ENCODE measurements at regions not wholly inside any gene's neighbourhood (a gene's known extent, or its start where the extent isn't known, plus 50 kb on each side); places are given as distances from the start of the nearest gene placed in this dataset.

- DNase-seq (ENCODE audit: low spot score), result no peak
- H3K36me3 ChIP-seq (ENCODE audit: control insufficient read depth in 4 of 4, insufficient read depth in 3 of 4, low read depth in 1 of 4, low read length in 3 of 4), result no peaks in the 10 kb centered on the region
- H3K9ac ChIP-seq (ENCODE audit: low read depth in 1 of 2, low read length in 2 of 2), result no peak overlapping the region
- no peaks in the 10 kb centered on the region for H3K4me1 ChIP-seq (ENCODE audit: control insufficient read depth in 4 of 4, insufficient read depth in 4 of 4, low read length in 3 of 4)
- 70% methylated on average over 4 of the region's 4 CpGs for WGBS
- TF ChIP-seq, protein P1, sequence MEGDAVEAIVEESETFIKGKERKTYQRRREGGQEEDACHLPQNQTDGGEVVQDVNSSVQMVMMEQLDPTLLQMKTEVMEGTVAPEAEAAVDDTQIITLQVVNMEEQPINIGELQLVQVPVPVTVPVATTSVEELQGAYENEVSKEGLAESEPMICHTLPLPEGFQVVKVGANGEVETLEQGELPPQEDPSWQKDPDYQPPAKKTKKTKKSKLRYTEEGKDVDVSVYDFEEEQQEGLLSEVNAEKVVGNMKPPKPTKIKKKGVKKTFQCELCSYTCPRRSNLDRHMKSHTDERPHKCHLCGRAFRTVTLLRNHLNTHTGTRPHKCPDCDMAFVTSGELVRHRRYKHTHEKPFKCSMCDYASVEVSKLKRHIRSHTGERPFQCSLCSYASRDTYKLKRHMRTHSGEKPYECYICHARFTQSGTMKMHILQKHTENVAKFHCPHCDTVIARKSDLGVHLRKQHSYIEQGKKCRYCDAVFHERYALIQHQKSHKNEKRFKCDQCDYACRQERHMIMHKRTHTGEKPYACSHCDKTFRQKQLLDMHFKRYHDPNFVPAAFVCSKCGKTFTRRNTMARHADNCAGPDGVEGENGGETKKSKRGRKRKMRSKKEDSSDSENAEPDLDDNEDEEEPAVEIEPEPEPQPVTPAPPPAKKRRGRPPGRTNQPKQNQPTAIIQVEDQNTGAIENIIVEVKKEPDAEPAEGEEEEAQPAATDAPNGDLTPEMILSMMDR (IDR thresholded peaks at IDR 0.05; ENCODE audit: low read depth, low read length, missing input control), result no peak
- TF ChIP-seq NR2F2 (IDR thresholded peaks at IDR 0.05) (no peak), JUND (IDR thresholded peaks at IDR 0.05) (no peak), RAD21 (IDR thresholded peaks at IDR 0.05) (no peak), FOXA1 (IDR thresholded peaks at IDR 0.05) (no peak)
- H3K27ac ChIP-seq (ENCODE audit: low read depth in 1 of 2, low read length in 2 of 2), result no peak overlapping the region
- no peak overlapping the region for H3K4me3 ChIP-seq (ENCODE audit: low read depth in 1 of 3, low read length in 3 of 3)
- no peaks in the 10 kb centered on the region for H3K9me3 ChIP-seq (ENCODE audit: control insufficient read depth in 4 of 4, low read length in 3 of 4)
- H3K27me3 ChIP-seq (ENCODE audit: control insufficient read depth in 4 of 4, insufficient read depth in 4 of 4, low read length in 3 of 4), result peaks cover 0 to 2% (median 0%) of the 10 kb centered on the region in 4 donors
These were observed 1585.7 kb downstream of the BRINP3 start for GRCh38 chr1:188891958-188892357.

DNA sequence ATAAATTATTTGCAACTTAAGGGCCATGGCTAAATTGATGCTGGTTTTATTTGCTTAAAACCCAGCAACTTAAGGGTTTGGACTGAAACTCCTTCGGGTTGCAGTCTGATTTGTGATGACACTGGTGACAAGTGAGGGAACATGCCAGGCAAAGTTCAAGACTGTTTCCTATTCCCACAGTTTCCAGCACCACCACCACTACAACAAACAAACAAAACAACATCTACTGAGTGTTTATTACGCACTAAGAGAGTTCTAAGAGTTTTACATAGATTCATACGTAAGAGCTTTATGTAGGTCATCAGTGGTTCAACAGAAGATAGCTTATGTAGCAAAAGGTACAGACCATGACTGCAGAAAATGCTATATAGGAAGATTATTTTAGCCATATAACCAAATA, 1582.1 kb downstream of the BRINP3 start:
- no peak overlapping the region for H3K27ac ChIP-seq (ENCODE audit: low read depth in 1 of 2, low read length in 2 of 2)
- H3K4me1 ChIP-seq (ENCODE audit: control insufficient read depth in 4 of 4, insufficient read depth in 4 of 4, low read length in 3 of 4), result no peaks in the 10 kb centered on the region
- H3K4me3 ChIP-seq (ENCODE audit: low read depth in 1 of 3, low read length in 3 of 3), result no peak overlapping the region
- WGBS, result 65% methylated on average over 3 of the region's 3 CpGs
- no peak for DNase-seq (ENCODE audit: low spot score)
- no peaks in the 10 kb centered on the region for H3K36me3 ChIP-seq (ENCODE audit: control insufficient read depth in 4 of 4, insufficient read depth in 3 of 4, low read depth in 1 of 4, low read length in 3 of 4)
- H3K27me3 ChIP-seq (ENCODE audit: control insufficient read depth in 4 of 4, insufficient read depth in 4 of 4, low read length in 3 of 4), result peaks cover 0 to 2% (median 0%) of the 10 kb centered on the region in 4 donors
- H3K9me3 ChIP-seq (ENCODE audit: control insufficient read depth in 4 of 4, low read length in 3 of 4), result no peaks in the 10 kb centered on the region
- TF ChIP-seq HNF4A (conservative IDR thresholded peaks at IDR 0.05) (no peak), EGR1 (IDR thresholded peaks at IDR 0.05; ENCODE audit: low read depth in 2 of 2) (no peak), TAF1 (conservative IDR thresholded peaks at IDR 0.05) (no peak), GABPA (IDR thresholded peaks at IDR 0.05 in 1 of 2, conservative IDR thresholded peaks at IDR 0.05 in 1 of 2) (no peak), SP1 (IDR thresholded peaks at IDR 0.05) (no peak), YY1 (IDR thresholded peaks at IDR 0.05) (no peak), HNF4G (IDR thresholded peaks at IDR 0.05) (no peak), FOXA2 (IDR thresholded peaks at IDR 0.05) (no peak), ZBTB33 (IDR thresholded peaks at IDR 0.05) (no peak), ATF3 (IDR thresholded peaks at IDR 0.05) (no peak), NR2F2 (IDR thresholded peaks at IDR 0.05) (no peak), RXRA (IDR thresholded peaks at IDR 0.05) (no peak), RAD21 (IDR thresholded peaks at IDR 0.05) (no peak), JUND (IDR thresholded peaks at IDR 0.05) (no peak), FOXA1 (IDR thresholded peaks at IDR 0.05) (no peak)
- TF ChIP-seq, protein P2, sequence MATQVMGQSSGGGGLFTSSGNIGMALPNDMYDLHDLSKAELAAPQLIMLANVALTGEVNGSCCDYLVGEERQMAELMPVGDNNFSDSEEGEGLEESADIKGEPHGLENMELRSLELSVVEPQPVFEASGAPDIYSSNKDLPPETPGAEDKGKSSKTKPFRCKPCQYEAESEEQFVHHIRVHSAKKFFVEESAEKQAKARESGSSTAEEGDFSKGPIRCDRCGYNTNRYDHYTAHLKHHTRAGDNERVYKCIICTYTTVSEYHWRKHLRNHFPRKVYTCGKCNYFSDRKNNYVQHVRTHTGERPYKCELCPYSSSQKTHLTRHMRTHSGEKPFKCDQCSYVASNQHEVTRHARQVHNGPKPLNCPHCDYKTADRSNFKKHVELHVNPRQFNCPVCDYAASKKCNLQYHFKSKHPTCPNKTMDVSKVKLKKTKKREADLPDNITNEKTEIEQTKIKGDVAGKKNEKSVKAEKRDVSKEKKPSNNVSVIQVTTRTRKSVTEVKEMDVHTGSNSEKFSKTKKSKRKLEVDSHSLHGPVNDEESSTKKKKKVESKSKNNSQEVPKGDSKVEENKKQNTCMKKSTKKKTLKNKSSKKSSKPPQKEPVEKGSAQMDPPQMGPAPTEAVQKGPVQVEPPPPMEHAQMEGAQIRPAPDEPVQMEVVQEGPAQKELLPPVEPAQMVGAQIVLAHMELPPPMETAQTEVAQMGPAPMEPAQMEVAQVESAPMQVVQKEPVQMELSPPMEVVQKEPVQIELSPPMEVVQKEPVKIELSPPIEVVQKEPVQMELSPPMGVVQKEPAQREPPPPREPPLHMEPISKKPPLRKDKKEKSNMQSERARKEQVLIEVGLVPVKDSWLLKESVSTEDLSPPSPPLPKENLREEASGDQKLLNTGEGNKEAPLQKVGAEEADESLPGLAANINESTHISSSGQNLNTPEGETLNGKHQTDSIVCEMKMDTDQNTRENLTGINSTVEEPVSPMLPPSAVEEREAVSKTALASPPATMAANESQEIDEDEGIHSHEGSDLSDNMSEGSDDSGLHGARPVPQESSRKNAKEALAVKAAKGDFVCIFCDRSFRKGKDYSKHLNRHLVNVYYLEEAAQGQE (IDR thresholded peaks at IDR 0.05), result no peak
- TF ChIP-seq, protein P3, sequence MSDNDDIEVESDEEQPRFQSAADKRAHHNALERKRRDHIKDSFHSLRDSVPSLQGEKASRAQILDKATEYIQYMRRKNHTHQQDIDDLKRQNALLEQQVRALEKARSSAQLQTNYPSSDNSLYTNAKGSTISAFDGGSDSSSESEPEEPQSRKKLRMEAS (IDR thresholded peaks at IDR 0.05), result no peak
- TF ChIP-seq, protein P1 (IDR thresholded peaks at IDR 0.05; ENCODE audit: low read depth, low read length, missing input control), result no peak
- H3K9ac ChIP-seq (ENCODE audit: low read depth in 1 of 2, low read length in 2 of 2), result no peak overlapping the region

Data from liver (tissue), 8 donors.